ENCODE measurements at regions not wholly inside any gene's neighbourhood (a gene's known extent, or its start where the extent isn't known, plus 50 kb on each side); places are given as distances from the start of the nearest gene placed in this dataset.

- no peak for TF ChIP-seq CTCF (IDR thresholded peaks at IDR 0.05; ENCODE audit: extremely low read depth, insufficient read depth, missing control alignments)
- DNase-seq (ENCODE audit: low spot score), result no peak
- in situ Hi-C loops (cut with MboI; ENCODE audit: low pct_unique_long_range_greater_than_20kb, low sequenced_read_pairs, unreplicated experiment), result no loop called here
Observed at GRCh38 chr10:2212244-2212834, 475.0 kb upstream of the ADARB2 start.

- no peak for DNase-seq (ENCODE audit: low spot score)
- in situ Hi-C loops (cut with MboI; ENCODE audit: low pct_unique_long_range_greater_than_20kb, low sequenced_read_pairs, unreplicated experiment), result no loop called here
- TF ChIP-seq CTCF (IDR thresholded peaks at IDR 0.05; ENCODE audit: extremely low read depth, insufficient read depth, missing control alignments), result no peak
Observed at GRCh38 chr10:2210088-2210487, 472.8 kb upstream of the ADARB2 start.

DNA sequence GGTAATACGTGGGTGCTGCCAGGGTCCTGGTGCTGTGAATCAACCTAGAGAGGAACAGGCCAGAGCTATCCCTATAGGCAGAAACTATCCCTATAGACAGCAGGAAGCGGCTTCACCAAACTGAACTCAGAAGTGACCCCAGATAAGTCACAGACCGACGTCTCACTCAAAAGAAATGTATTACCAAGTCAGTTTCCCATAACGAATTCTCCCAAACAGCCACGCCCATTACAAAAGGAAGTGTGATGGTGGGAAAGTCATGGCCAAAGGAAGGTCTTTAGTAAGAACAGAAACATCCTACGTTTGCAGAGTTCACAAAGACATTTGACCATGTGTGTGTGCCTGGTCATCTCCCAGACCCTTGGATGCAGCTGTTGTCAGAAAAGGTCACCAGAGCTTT lies 470.8 kb upstream of the ADARB2 start:
- TF ChIP-seq CTCF (IDR thresholded peaks at IDR 0.05; ENCODE audit: extremely low read depth, insufficient read depth, missing control alignments), result no peak
- in situ Hi-C loops (cut with MboI; ENCODE audit: low pct_unique_long_range_greater_than_20kb, low sequenced_read_pairs, unreplicated experiment), result no loop called here
- DNase-seq (ENCODE audit: low spot score), result no peak

- in situ Hi-C loops (cut with MboI; ENCODE audit: low pct_unique_long_range_greater_than_20kb, low sequenced_read_pairs, unreplicated experiment), result no loop called here
- no peak for DNase-seq (ENCODE audit: low spot score)
- TF ChIP-seq CTCF (IDR thresholded peaks at IDR 0.05; ENCODE audit: extremely low read depth, insufficient read depth, missing control alignments), result no peak
Observed at GRCh38 chr10:2207246-2207922, 470.1 kb upstream of the ADARB2 start.

- TF ChIP-seq CTCF (IDR thresholded peaks at IDR 0.05; ENCODE audit: extremely low read depth, insufficient read depth, missing control alignments), result no peak
- no peak for DNase-seq (ENCODE audit: low spot score)
- in situ Hi-C loops (cut with MboI; ENCODE audit: low pct_unique_long_range_greater_than_20kb, low sequenced_read_pairs, unreplicated experiment), result no loop called here
Observed at GRCh38 chr10:2205406-2205805, 468.1 kb upstream of the ADARB2 start.

- TF ChIP-seq CTCF (IDR thresholded peaks at IDR 0.05; ENCODE audit: extremely low read depth, insufficient read depth, missing control alignments), result no peak
- no peak for DNase-seq (ENCODE audit: low spot score)
- in situ Hi-C loops (cut with MboI; ENCODE audit: low pct_unique_long_range_greater_than_20kb, low sequenced_read_pairs, unreplicated experiment), result no loop called here
Observed at GRCh38 chr10:2202401-2202800, 465.1 kb upstream of the ADARB2 start.

All from GM13977 (cell line).